A673 (cell line): ENCODE measurements at regions not wholly inside any gene's neighbourhood (a gene's known extent, or its start where the extent isn't known, plus 50 kb on each side); places are given as distances from the start of the nearest gene placed in this dataset.

ENCODE experiments used
- EZH2 ChIP-seq: fragments of 200-600 bp; sonication (generic); IDR thresholded peaks from 2 replicates; pipeline ENCODE4 v1.6.1; 2017; ENCODE audit warnings: borderline replicate concordance, low read depth, mild to moderate bottlenecking, mixed read lengths, antibody characterized with exemption, low read length; ENCODE audit not compliant: poor library complexity, severe bottlenecking
- TF ChIP-seq, protein P1 (sequence below): fragments of 300-800, 200-600 bp; sonication (generic); conservative IDR thresholded peaks from 2 replicates; pipeline ENCODE4 v1.5.1; 2017; ENCODE audit warnings: low read depth, mild to moderate bottlenecking, antibody characterized with exemption, low read length, moderate library complexity, mixed read lengths

GRCh38 chr3:73249047-73249446 is 187.6 kb downstream of the EBLN2 start:
- TF ChIP-seq, protein P1, sequence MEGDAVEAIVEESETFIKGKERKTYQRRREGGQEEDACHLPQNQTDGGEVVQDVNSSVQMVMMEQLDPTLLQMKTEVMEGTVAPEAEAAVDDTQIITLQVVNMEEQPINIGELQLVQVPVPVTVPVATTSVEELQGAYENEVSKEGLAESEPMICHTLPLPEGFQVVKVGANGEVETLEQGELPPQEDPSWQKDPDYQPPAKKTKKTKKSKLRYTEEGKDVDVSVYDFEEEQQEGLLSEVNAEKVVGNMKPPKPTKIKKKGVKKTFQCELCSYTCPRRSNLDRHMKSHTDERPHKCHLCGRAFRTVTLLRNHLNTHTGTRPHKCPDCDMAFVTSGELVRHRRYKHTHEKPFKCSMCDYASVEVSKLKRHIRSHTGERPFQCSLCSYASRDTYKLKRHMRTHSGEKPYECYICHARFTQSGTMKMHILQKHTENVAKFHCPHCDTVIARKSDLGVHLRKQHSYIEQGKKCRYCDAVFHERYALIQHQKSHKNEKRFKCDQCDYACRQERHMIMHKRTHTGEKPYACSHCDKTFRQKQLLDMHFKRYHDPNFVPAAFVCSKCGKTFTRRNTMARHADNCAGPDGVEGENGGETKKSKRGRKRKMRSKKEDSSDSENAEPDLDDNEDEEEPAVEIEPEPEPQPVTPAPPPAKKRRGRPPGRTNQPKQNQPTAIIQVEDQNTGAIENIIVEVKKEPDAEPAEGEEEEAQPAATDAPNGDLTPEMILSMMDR, result no peak
- no peak for TF ChIP-seq EZH2
